ENCODE measurements at regions not wholly inside any gene's neighbourhood (a gene's known extent, or its start where the extent isn't known, plus 50 kb on each side); places are given as distances from the start of the nearest gene placed in this dataset.

DNA sequence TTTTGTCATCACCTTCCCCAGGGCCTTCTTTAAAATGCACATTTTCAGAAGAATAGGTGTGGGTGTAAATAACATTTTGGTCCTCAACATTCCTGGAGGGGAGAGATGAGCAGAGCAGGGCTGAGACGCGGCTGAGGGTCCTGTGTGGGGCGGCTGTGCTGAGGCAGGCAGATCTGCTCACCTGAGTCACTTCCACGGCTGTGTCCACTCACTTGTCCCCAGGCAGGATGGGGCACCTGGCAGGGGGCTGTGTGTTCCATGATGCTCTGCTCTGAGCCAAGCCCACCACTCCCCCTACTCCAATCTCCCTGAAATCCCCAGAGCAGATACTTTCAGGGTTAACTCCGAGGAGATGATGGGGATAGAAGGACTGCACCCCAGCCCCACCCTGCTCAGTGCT lies 93.8 kb downstream of the GLRX3 start:
- DNase-seq = no peak

DNA sequence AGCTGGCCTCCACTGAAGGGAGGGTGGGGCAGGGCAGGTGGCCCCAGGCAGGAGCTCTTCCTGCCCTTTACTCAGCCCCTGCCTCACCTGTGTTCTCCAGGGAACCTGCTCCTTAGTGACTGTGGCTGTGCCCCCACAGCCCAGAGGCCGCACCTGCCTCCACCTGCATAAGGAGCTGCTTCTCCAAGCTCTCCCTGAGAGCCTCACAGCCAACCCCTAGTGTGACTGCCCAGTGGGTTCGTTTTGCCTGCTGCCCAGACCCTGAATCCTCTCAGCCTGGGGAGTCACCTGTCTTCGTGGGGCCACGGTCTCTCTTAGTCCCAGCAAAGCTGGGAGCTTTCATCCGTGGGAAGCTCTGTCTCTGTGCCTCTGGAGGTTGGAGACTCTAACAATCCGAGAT lies 94.4 kb downstream of the GLRX3 start:
- no peak for DNase-seq

DNA sequence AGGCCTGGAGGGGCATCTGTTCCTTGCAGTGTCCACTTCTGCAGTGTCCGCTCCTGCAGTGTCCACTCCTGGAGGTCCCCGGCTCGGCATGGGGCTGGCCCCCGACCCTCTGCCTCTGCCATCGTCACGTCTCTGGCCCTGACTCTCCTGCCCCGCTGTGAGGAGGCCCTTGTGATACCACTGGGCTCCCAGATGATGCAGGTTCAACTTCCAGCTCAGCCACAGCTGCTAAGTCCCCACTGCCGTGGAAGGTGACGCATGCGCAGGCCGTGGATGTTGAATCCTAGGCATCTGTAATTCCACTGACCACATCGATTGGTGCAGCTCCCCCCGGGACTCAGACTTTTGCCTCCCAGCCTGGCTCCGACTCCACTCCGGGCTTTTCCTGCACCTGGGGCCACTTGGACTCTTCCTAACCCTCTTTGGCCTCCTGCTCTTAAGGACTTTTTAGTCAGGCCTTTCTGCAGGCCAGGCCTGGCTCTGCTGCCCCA lies 95.1 kb downstream of the GLRX3 start:
- DNase-seq = no peak

DNA sequence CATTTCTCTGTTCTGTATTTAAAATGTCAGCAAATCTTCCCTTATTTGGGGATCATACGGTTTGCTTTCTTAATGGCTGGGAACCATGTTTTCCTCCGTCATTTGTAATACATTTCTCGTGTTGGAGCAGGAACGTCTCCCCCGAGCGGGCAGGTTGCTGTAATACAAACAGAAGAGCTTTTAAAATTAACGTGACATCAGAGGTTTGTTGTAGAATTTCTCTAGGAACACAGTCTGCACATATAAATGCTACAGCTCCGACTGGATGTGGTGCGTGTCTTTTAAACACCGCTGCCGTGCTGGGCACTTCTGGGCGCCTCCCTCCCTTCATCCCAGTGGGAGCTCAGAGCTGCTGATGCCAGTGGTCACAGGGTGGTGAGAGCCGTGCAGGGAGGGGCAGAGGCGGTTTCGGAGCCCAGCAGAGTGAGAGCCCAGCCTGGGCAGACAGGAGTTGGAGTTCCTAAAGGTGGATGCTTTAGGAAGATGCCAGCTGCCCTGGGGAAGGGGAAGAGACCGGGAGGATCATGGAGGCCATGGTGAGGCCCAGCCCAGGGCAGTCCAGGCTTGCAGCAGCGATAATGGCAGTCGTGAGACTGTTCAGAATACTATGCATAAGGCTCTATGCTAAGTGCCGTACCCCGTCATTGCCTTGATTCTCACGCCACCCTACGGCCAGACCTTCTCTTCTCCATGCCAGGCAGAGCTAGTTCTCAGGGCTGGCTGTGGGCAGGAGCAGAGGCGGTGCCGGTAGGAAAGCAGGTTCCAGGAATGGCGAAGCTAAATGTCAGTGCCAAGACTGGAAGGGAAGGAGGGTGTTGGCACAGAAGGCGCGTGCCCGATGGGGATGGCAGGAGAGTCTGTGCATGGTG lies 96.2 kb downstream of the GLRX3 start:
- no peak for DNase-seq

DNA sequence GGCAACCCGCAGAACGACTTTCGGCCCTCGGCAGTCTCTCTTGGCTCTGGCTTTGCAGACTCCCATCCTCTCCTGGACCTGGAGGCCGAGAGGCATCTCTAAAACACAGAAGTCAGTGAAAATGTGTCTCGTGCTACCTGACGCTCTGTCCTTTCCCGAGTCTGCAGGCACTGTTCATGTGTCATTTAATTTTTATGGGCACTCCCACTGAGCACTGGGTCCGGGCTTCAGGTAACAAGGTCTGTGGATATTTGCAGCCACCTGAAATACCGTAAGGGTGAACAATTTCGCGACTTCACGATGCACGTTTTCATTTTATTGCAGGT lies 96.8 kb downstream of the GLRX3 start:
- DNase-seq = no peak

DNA sequence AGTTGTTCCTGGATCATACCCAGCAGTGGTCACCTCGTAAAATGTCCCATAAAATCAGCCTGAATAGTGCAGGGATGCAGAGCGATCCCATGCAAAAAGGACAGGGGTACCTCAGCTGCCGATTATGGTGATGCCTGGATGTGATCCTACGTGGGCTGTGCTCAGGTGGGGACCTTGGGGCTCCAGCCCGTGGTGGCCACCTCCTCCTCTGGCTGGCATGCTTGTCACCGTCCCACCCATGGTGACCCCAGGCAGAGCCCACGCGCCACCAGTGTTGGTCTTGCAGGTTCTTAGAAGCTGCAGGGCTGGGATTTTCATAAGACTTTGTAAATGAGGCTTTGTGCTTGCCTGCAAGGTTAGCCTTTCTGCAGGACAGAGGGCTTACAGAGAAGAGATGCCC lies 97.2 kb downstream of the GLRX3 start:
- DNase-seq = no peak

DNA sequence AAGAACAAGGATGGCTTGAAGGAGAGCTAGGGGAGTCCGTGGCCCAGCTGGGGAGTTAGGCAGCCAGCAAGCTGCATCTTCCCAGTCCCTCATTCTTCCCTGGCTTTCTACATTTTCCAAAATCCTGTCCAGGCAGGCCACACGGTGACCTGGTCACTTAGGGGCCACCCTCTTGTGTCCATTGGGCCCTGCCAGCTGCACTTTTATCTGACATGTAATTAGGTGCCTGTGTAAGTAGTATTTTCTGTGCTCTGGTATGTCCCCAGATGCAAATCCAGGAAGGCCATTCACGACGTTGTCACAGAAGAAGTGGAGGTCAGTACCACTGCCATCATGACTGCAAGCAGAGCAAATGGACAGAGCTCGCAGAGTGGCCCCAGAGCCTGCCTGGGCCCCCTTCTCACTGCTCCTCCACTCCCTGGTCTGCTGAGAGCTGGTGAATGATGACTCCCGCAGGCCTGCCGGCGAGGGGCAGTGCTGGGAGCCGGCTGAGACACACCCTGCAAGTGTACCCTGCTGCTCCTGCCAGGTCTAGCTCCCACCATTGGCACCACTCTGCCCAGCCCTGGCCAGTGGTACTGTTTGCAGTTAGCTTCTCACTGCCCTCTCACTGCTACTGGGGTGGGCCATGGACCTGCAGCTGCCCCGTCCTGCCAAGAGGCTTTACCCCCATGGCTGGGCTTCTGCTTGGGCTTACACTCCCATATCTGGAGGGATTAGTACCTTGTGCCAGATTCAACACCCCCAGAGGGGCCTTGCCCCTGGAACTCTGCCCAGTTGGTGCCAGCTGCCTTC lies 98.2 kb downstream of the GLRX3 start:
- no peak for DNase-seq

DNA sequence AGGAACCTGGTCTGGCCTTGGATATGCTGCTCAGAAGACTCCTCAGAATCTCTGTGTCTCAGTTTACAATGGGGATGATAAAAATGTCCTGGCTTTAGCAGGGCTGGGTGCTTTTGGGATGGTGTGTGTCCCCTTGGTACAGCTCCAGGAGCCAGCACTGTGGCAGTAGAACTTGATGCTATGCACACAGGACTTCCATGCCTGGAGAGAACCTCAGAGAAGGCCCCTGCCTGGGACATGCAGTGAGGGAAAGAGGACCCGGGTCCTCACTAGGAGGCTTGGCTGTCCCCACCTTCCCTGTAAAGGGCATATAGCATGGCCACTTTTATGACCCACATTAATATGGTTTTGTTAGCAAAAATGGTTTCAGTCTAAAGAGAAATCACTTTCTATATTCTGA lies 100.5 kb downstream of the GLRX3 start:
- no peak for DNase-seq

DNA sequence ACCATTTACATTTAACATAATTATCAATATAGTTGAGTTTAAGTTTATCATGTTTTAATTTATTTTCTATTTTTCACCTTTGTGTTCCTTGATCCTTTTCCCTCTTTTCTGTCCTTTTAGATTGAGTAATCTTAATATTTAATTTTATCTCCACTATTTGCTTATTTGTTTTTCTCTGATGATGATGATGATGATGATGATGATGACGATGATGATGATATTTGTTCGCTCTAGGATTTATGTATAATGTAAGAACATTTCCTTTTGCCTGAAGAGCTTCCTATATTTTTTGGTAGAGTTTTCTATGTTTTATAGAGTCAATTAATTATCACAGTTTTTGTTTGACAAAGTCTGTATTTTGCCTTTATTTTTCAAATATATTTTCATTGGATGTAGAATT lies 104.2 kb downstream of the GLRX3 start:
- no peak for DNase-seq

DNA sequence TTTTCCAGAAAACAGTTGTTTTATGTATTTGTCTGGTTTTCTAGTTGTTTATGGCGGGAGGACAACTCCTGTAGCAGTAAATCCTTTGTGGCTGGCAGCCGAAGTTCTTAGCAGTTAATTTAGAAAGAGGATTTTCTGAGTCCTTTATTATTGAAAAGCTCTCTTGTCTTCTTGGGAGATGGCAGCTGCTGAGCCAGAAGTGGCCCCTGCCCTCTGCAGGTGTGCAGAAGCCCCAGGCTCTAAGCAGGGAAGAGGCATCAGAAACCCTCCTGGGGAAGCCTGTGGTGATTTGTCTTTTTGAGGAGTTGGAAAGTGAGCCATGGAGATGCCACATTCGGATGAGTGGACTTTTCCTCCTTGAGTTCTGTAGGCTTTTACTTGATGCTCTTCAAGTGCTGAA lies 106.3 kb downstream of the GLRX3 start:
- DNase-seq = no peak

DNA sequence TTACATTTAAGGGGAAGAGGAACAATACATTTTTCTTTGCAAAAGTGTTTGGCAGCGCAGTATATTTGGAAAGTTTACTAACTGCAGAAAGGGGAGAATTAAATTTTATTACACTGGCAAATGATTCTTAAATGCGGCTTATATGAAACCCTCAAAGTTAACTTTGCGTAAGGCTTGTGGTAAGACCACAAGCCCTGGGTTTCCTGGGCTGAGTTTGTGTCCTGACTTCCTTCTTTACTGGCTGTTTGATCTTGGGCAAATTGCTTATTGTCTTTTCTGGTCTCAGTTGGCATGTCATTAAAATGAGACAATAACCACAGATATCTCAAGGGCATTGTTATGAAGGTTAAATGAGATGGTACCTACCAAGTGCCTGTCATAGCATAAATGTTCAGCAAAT lies 106.8 kb downstream of the GLRX3 start:
- DNase-seq = no peak

DNA sequence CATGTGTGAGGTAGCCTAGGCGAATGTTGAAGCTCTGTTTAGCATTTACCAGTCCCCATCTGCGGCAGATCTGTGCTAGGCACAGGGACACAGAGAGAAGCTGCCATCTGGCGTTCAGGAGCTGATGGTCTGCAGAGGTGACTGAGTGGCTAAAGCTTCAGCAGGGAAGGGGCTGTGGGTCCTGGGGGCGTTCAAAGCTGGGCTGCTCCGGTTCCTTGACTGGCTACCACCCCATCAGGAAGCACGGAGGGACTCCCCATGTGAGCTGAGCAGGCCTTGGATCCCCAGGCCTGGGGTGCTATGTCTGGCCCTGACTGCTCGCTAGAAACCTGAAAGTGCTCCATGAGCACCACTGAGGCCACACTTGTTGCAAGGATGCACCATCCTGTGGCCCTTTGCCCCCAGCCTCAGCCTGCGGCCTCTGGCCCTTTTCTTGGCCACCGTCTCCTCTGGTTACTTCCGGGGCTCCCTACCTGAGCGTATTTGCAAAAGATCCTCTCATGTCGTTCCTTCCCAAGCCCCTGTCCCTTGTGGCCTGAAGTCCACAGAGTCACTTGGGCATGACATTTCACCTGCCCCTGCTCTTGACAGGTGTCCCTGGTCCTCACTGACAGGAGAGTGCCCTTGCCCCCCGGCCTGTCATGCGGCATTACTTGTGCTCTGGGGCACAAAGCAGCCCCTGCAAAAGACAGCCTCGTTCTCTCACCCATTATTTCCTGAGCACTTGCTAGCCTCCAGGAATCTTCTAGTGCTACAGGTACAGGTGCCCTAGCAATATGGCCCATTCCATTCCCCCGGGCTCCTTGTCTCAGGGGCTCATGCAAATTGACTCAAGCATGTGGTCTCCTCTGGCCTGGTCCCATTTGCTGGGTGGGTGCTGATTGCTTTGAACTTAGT lies 108.1 kb downstream of the GLRX3 start:
- DNase-seq = no peak

DNA sequence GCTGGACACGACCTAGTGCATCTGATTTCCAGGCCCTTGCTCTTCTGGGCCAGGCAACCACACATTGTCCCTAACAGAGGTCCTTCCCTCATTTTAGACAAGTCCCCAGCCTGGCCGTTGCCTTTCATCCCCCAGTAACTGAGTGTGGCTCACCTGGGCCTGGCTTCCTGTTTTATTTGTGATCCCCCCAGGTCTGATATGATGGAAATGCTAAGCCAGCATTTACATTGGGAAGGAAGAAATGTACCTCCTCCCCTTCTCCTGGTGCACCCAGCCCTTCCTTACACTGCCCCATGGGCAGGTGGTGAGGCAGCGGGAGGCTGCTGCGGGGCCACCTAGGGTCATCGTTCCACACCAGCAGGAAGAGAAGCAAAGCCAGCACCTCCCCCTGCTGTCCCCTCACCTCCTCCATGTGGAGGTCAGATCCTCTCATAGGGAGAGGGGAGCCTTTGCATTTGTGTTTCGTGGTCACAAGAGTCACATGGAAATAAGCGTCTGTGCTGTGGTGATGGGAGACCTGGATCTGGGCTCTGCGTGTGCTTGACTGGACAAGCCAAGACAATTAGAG lies 108.8 kb downstream of the GLRX3 start:
- no peak for DNase-seq

DNA sequence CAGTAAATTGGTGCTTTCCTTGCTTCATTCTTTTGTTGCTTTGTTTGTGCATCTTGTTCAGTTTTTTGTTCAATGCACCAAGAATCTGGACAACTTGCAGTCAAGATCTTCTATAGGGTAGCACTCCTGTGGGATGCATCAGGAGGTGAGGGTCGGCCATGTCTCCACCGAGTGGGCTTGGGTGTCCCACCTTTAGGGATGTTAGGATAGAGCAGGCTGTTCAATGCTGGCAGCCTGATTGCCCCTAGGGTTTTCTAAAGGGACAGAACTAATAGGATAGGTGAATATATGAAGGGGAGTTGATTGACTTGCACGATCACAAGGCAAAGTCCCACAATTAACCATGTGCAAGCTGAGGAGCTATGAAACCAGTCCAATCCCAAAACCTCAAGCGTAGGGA lies 109.9 kb downstream of the GLRX3 start:
- no peak for DNase-seq

DNA sequence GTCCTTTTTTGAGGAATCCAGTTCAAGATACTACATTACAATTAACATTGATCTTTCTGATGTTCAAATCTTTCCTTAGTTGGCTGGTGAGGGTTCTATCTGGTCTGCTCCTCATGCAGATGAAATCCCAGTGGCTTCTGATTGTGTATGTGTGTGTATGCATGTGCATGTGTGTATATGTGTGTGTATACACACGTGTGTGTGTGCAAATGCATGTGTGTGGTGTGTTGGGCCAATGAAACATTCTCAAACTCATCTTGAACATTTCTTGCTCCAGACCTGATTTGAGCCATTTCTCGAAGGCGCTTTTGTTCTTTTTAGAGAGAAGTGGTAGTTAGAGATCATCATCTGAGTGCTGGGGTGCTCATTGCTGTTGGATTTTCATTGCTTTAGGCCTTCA lies 113.9 kb downstream of the GLRX3 start:
- no peak for DNase-seq

DNA sequence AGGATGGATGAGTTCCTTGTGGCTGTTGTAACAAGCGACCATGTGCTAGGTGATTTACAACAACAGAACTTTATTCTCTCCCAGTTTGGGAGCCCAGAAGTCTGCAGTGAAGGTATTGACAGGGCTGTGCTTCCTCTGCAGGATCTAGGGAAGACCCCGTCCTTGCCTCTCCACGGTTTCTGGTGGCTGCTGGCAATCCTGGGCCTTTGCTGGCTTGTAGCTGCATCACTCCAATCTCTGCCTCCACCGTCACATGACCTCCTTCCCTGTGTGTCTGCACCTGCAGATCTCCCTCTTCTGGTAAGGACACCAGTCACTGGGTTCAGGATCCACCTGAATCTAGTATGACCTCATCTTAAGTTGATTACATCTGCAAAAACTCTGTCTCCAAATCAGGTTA lies 115.6 kb downstream of the GLRX3 start:
- DNase-seq = no peak

DNA sequence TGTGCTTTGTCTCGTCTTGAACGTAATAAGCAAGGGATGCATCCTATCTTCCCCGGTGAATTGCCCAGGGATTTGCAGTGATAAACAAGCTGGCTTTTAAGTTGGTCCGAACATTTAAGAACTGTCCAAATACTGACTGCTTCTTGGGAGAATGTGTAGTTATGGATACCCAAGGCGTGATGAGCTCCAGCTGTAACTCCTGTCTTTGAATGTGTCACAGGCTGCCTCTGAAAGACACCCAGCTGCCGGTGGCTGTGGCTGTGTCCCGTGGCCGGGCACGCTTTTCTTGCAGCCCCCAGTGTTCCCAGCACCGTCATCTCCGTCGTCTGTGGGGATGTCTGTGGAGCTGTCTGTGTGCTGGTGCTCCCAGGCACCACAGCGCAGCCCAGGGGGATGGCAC lies 118.1 kb downstream of the GLRX3 start:
- no peak for DNase-seq

DNA sequence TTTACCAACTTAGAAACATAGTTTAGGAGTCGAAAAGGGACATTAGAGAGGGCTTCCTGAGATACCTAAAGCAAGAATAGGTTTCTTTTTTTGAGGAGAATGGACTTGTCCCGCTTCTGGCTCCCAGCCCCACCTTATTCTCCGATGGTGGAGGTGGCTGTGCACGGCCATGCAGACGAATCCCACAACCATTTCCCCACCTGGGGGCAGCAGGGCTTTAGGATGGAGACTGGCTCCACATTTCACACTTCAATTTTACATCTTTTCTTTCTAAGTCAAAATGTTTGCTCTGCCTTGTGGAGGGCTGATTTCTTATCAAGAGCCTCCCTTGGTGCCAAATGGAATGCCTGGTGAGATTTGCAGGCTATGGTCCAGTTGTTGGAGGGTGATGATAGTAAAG lies 118.5 kb downstream of the GLRX3 start:
- no peak for DNase-seq

DNA sequence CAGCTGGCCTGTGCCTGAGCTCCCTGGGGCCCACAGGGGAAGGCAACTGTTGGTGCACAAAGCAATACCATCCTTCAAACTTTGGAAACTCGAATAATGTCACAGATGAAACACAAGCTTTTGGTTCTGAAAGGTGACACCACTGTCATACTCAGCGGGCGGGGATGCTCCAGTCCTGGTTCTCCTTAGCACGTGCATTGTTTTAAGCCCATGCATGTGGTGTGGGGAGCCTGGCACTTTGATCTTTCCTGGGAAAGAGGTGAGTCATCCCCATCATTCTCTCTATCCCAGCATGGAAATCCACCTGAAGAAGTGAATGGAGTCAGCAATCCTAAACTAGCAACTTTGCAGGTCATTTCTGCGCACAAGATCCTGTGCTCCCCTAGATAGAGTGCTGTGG lies 119.6 kb downstream of the GLRX3 start:
- no peak for DNase-seq

DNA sequence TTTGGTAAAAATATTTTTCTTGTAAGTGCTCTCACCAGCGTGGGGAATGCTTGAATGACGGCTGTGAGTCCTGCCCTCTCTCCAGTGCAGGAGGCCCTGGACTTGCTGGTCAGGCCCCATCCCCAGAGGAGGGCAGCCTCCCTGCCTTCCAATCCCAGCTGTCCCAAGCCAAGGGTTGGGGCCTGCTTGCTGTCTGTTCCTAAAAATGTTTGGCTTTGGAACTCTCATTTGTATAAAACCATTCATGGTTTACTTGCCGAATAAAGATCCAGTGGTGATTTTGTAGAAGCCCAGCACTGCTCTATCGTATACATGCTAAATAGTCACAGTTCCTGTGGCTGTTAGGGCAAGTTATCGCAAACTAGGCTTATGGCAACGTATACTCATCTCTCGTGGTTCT lies 121.7 kb downstream of the GLRX3 start:
- no peak for DNase-seq

DNA sequence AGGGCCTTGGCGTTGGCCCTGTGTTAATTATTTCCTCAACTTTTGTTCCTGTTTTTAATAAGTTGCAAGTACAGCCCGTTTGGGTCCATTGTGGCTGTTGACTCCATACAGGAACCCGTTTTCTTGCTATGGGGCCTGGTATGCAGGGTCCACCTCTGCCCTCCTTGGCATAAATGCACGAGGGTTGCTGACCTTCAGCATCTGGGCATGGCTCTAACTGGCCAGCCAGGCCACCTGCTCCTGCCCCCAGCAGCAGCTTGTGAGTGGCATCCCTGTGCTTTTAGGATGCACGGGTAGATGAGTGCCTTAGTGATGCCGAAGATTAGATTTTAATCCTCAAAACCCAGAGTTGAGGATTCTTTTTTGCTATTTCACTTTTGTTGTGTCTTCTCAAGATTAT lies 123.2 kb downstream of the GLRX3 start:
- DNase-seq = no peak

DNA sequence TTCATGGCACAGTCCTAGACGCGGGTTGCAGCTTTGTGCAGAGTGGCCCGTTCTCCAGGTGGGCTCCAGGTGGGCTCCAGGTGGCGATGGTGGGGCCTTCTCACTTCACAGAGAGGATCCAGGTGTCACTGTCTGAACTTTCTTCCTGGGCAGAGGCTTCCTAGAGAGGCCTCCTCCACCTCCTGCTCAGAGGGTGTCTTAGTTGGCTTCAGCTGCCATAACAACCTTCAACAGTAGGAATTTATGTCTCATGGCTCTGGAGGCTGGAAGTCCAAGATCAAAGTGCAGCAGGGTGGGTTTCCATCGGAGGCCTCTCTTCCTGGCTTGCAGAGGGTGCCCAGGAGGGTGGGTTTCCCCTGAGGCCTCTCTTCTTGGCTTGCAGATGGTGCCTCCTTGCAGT lies 125.1 kb downstream of the GLRX3 start:
- DNase-seq = no peak

DNA sequence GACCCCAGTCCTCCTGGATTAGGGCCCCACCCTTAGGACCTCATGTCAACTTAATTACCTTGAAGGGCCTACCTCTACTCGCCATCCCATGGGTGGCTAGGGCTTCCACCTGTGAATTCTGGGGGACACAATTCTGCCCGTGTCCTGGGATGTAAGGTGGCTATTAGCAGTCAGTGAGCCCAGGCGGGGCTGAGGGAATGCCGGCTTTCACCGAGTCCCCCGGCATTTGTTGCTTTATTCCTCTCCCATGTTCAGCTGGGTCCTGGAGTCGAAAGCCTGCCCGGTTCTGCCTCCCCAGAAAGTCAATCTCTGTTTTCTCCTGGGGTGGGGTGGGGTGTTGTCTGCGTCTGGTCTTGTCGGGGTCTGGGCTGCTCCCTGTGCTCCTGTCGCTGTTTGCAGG lies 125.6 kb downstream of the GLRX3 start:
- DNase-seq = no peak

Data from activated naive CD4-positive, alpha-beta T cell (primary cell).